Activated CD8-positive, alpha-beta T cell treated with anti-CD3 and anti-CD28 coated beads for 36 hours (primary cell): ENCODE measurements at regions not wholly inside any gene's neighbourhood (a gene's known extent, or its start where the extent isn't known, plus 50 kb on each side); places are given as distances from the start of the nearest gene placed in this dataset.

ENCODE experiments used
- ATAC-seq: fragments of 200-7000 bp; cut with Tn5 transposase; one replicate; pipeline ENCODE4 v1.10.0; 2021; ENCODE audit warnings: mild to moderate bottlenecking, moderate library complexity
- CTCF ChIA-PET: fragments of 350-600 bp; sonication (Branson Sonifier 250); formaldehyde crosslinking; loops from one replicate; lab custom pipeline; 2021; ENCODE audit warnings: antibody characterized with exemption; lab: Charles Lee
- POLR2A ChIA-PET: fragments of 350-600 bp; sonication (Branson Sonifier 250); formaldehyde crosslinking; loops from one replicate; lab custom pipeline; 2021; ENCODE audit warnings: antibody characterized with exemption; lab: Charles Lee
- DNase-seq: peaks from one replicate; pipeline ENCODE4 v3.0.0-alpha.2; 2020
- H3K27ac Mint-ChIP-seq: one replicate; pipeline ENCODE4 v1.8.0; 2021; ENCODE audit warnings: mild to moderate bottlenecking, mixed read lengths
- H3K27me3 Mint-ChIP-seq: one replicate; pipeline ENCODE4 v1.8.0; 2021; ENCODE audit warnings: mixed read lengths
- H3K36me3 Mint-ChIP-seq: one replicate; pipeline ENCODE4 v1.8.0; 2021; ENCODE audit warnings: low read depth, mixed read lengths
- H3K4me1 Mint-ChIP-seq: one replicate; pipeline ENCODE4 v1.8.0; 2021; ENCODE audit warnings: low read depth, mixed read lengths
- H3K4me3 Mint-ChIP-seq: one replicate; pipeline ENCODE4 v1.8.0; 2021; ENCODE audit warnings: mild to moderate bottlenecking, moderate library complexity, mixed read lengths
- H3K9me3 Mint-ChIP-seq: one replicate; pipeline ENCODE4 v1.8.0; 2021; ENCODE audit warnings: mixed read lengths
- intact Hi-C: fragments of 100-400 bp; cut with micrococcal nuclease; formaldehyde crosslinking; loops from one replicate; pipeline ENCODE4 v1.10.0; 2022
- TF ChIP-seq, protein P1 (sequence below): fragments of 200-600 bp; IDR thresholded peaks from one replicate; pipeline ENCODE4 v1.8.0; 2022; ENCODE audit warnings: antibody characterized with exemption, mild to moderate bottlenecking

DNA sequence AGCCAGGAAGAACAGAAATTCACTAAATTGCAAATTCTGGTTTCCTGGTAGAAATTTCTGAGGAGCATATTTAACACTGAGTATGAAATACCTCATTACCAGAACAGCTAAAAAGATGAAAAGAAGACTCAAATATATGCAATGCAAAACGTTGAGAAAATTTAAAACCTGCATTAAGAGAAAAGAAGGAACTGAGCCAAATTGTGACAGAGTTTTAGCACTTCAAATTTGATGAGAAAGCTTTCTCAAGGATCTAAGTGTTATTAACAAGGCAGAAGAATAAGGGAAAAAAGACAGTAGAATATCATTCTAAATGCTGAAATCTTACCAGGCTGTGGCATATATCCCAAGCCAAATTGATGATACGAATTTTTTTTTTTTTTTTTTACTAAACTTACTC, 443.0 kb downstream of the COL12A1 start:
- H3K4me3 Mint-ChIP-seq = no peak overlapping the region
- TF ChIP-seq, protein P1, sequence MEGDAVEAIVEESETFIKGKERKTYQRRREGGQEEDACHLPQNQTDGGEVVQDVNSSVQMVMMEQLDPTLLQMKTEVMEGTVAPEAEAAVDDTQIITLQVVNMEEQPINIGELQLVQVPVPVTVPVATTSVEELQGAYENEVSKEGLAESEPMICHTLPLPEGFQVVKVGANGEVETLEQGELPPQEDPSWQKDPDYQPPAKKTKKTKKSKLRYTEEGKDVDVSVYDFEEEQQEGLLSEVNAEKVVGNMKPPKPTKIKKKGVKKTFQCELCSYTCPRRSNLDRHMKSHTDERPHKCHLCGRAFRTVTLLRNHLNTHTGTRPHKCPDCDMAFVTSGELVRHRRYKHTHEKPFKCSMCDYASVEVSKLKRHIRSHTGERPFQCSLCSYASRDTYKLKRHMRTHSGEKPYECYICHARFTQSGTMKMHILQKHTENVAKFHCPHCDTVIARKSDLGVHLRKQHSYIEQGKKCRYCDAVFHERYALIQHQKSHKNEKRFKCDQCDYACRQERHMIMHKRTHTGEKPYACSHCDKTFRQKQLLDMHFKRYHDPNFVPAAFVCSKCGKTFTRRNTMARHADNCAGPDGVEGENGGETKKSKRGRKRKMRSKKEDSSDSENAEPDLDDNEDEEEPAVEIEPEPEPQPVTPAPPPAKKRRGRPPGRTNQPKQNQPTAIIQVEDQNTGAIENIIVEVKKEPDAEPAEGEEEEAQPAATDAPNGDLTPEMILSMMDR = no peak
- POLR2A ChIA-PET = no interaction called here
- H3K36me3 Mint-ChIP-seq = no peaks in the 10 kb centered on the region
- H3K27ac Mint-ChIP-seq = no peak overlapping the region
- no peaks in the 10 kb centered on the region for H3K27me3 Mint-ChIP-seq
- ATAC-seq (no peak), DNase-seq (no peak)
- CTCF ChIA-PET = no interaction called here
- H3K4me1 Mint-ChIP-seq = no peaks in the 10 kb centered on the region
- intact Hi-C loops = no loop called here
- H3K9me3 Mint-ChIP-seq = no peaks in the 10 kb centered on the region

GRCh38 chr6:74757813-74758212, 448.0 kb downstream of the COL12A1 start:
- H3K9me3 Mint-ChIP-seq = no peaks in the 10 kb centered on the region
- H3K4me1 Mint-ChIP-seq = no peaks in the 10 kb centered on the region
- no peak overlapping the region for H3K4me3 Mint-ChIP-seq
- ATAC-seq (no peak), DNase-seq (no peak)
- ChIA-PET POLR2A (no interaction called here), CTCF (no interaction called here)
- H3K27ac Mint-ChIP-seq = no peak overlapping the region
- intact Hi-C loops = no loop called here
- TF ChIP-seq, protein P1 = no peak
- H3K36me3 Mint-ChIP-seq = no peaks in the 10 kb centered on the region
- H3K27me3 Mint-ChIP-seq = no peaks in the 10 kb centered on the region

DNA sequence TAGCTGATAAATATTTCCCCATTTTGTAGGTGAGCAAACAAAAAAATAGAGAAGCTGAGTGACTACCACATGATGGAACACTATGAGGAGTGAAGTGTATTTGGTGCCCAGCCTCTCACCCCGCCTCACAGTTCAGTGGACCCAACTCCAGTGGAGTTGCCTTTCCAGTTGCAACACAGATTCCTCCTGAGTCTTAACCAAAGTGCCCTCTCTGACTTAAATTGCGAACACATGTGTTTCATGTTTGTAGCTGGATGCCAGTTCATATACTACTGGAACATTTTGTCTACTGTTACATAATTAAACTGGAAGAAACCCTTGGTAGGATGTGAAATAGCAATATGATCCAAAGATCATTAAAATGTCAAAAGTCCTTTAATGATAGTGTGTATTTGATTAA, 448.9 kb downstream of the COL12A1 start:
- DNase-seq (no peak), ATAC-seq (no peak)
- CTCF ChIA-PET = no interaction called here
- H3K4me1 Mint-ChIP-seq = no peaks in the 10 kb centered on the region
- H3K36me3 Mint-ChIP-seq = no peaks in the 10 kb centered on the region
- H3K9me3 Mint-ChIP-seq = no peaks in the 10 kb centered on the region
- no peaks in the 10 kb centered on the region for H3K27me3 Mint-ChIP-seq
- no peak overlapping the region for H3K4me3 Mint-ChIP-seq
- TF ChIP-seq, protein P1 = no peak
- POLR2A ChIA-PET = no interaction called here
- intact Hi-C loops = no loop called here
- no peak overlapping the region for H3K27ac Mint-ChIP-seq

DNA sequence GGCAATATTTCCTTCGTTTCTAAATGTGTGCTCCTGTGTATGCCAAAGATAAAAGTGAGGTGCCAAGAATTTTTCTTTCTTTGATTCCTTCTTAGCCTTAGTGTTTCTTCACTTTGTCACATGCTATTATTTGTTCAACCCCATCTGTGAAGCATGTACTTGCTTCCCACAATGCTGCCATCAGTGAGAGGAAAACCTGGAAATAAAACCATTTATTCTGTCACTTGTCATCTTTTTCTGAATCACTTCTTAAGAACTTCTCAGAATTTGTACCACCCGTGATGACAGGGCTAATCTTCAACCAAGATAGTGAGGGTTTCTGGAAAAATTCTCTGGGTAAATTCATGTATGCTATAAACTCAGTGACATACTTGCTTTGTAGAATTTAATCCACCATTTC, 450.1 kb downstream of the COL12A1 start:
- ChIA-PET CTCF (no interaction called here), POLR2A (no interaction called here)
- TF ChIP-seq, protein P1 = no peak
- Mint-ChIP-seq H3K36me3 (no peaks in the 10 kb centered on the region), H3K4me1 (no peaks in the 10 kb centered on the region), H3K9me3 (peaks cover under 1% of the 10 kb centered on the region), H3K27ac (no peak overlapping the region), H3K4me3 (no peak overlapping the region), H3K27me3 (no peaks in the 10 kb centered on the region)
- ATAC-seq (no peak), DNase-seq (no peak)
- intact Hi-C loops = no loop called here

DNA sequence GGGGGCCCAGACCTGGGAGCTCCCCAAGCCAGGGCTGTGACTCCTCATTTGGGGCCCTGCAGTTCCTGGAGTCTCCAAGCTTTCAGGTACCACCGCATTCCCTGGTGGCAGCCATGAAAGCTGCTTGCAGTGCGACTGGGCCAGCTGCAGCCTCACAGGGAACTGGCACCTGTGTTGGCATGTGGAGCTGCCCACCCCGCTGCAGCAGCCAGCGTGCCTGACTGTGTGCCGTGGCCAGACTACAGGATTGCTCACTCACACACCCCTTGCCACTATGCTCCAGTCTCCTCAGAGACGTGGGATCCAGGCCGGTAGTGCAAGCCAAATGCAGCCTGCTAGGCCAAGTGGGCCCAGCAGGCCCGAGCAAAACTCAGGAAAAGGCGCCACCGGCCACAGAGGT, 450.7 kb downstream of the COL12A1 start:
- no peaks in the 10 kb centered on the region for H3K27me3 Mint-ChIP-seq
- intact Hi-C loops = no loop called here
- ChIA-PET CTCF (no interaction called here), POLR2A (interaction anchor here (0.6 kb wide), 1 partner anchor 577 kb away, joined by 4 read pairs; no protein-coding TSS in a partner anchor)
- no peak for DNase-seq
- ATAC-seq = no peak
- TF ChIP-seq, protein P1 = no peak
- H3K4me1 Mint-ChIP-seq = no peaks in the 10 kb centered on the region
- no peak overlapping the region for H3K27ac Mint-ChIP-seq
- no peak overlapping the region for H3K4me3 Mint-ChIP-seq
- H3K36me3 Mint-ChIP-seq = no peaks in the 10 kb centered on the region
- H3K9me3 Mint-ChIP-seq = peaks cover 2% of the 10 kb centered on the region
